OCI-LY7 (cell line): ENCODE measurements at regions not wholly inside any gene's neighbourhood (a gene's known extent, or its start where the extent isn't known, plus 50 kb on each side); places are given as distances from the start of the nearest gene placed in this dataset.

Experiments used
- BruUV-seq: library from RNA; stranded (reverse); fragments of 400-500 nt; replicated peaks from 2 replicates; lab custom pipeline; 2021; lab: Mats Ljungman, UMichigan
- CTCF ChIA-PET: fragments of 300-600 bp; sonication (Branson Sonifier 250); formaldehyde crosslinking; loops from one replicate; lab custom pipeline; 2022; ENCODE audit warnings: antibody characterized with exemption; ENCODE audit not compliant: unreplicated experiment; lab: Charles Lee
- POLR2A ChIA-PET: fragments of 300-600 bp; sonication (Branson Sonifier 250); formaldehyde crosslinking; loops from one replicate; lab custom pipeline; 2022; ENCODE audit warnings: antibody characterized with exemption; lab: Charles Lee
- DNase-seq: peaks from one replicate; pipeline ENCODE4 v3.0.0-alpha.2; 2015; ENCODE audit warnings: low spot score
- H2AFZ ChIP-seq: fragments of 200-600 bp; sonication (generic), shearing (Covaris generic); 2 replicates; pipeline ENCODE4 v1.6.1; 2014; ENCODE audit warnings: mild to moderate bottlenecking, antibody characterized with exemption, low read length, moderate library complexity
- H3K27ac ChIP-seq: fragments of 200-600 bp; sonication (generic); 2 replicates; pipeline ENCODE4 v1.5.1; 2014; ENCODE audit warnings: mixed run types, low read depth, mild to moderate bottlenecking, moderate library complexity, low read length, inconsistent platforms; ENCODE audit not compliant: poor library complexity, severe bottlenecking
- H3K36me3 ChIP-seq: fragments of 200-600 bp; sonication (generic); 2 replicates; pipeline ENCODE4 v1.6.1; 2014; ENCODE audit warnings: mild to moderate bottlenecking, antibody characterized with exemption, low read length, moderate library complexity, mixed read lengths; ENCODE audit not compliant: insufficient read depth
- H3K4me1 ChIP-seq: fragments of 200-600 bp; sonication (generic); 2 replicates; pipeline ENCODE4 v1.5.1; 2014; ENCODE audit warnings: mild to moderate bottlenecking, low read length; ENCODE audit not compliant: insufficient read depth, poor library complexity, severe bottlenecking
- H3K4me2 ChIP-seq: fragments of 200-600 bp; sonication (generic); 2 replicates; pipeline ENCODE4 v1.6.1; 2014; ENCODE audit warnings: mild to moderate bottlenecking, low read length
- H3K4me3 ChIP-seq: fragments of 200-600 bp; sonication (generic); 2 replicates; pipeline ENCODE4 v1.5.1; 2014; ENCODE audit warnings: mild to moderate bottlenecking, low read depth, low read length; ENCODE audit not compliant: poor library complexity, severe bottlenecking
- H3K79me2 ChIP-seq: fragments of 200-600 bp; sonication (generic); 2 replicates; pipeline ENCODE4 v1.6.1; 2016; ENCODE audit warnings: low read depth, mild to moderate bottlenecking, low read length, moderate library complexity, mixed read lengths; ENCODE audit not compliant: insufficient read depth
- H3K9me2 ChIP-seq: fragments of 200-600 bp; sonication (generic); 2 replicates; pipeline ENCODE4 v1.6.1; 2016; ENCODE audit warnings: mild to moderate bottlenecking, low read length, mixed read lengths; ENCODE audit not compliant: insufficient read depth
- H3K9me3 ChIP-seq: fragments of 200-600 bp; sonication (generic); 2 replicates; pipeline ENCODE4 v1.6.1; 2014; ENCODE audit warnings: mild to moderate bottlenecking, mixed run types, low read length, mixed read lengths
- H4K20me1 ChIP-seq: fragments of 200-600 bp; sonication (generic); 2 replicates; pipeline ENCODE4 v1.6.1; 2014; ENCODE audit warnings: mild to moderate bottlenecking, antibody characterized with exemption, low read length, moderate library complexity, mixed read lengths; ENCODE audit not compliant: insufficient read depth
- CTCF ChIP-seq: fragments of 200-600 bp; sonication (generic); conservative IDR thresholded peaks from 2 replicates; pipeline ENCODE4 v1.5.1; 2014; ENCODE audit warnings: mild to moderate bottlenecking, antibody characterized with exemption, low read length, moderate library complexity, mixed read lengths
- EZH2phosphoT487 ChIP-seq: fragments of 200-600 bp; sonication (generic); IDR thresholded peaks from 2 replicates; pipeline ENCODE4 v1.6.1; 2018; ENCODE audit warnings: low read depth, borderline replicate concordance, mild to moderate bottlenecking, mixed run types, antibody characterized with exemption, low read length, moderate library complexity, mixed read lengths
- intact Hi-C: fragments of 100-400 bp; cut with micrococcal nuclease; formaldehyde crosslinking; loops from one replicate; pipeline ENCODE4 v1.10.0; 2022; ENCODE audit not compliant: unreplicated experiment

DNA sequence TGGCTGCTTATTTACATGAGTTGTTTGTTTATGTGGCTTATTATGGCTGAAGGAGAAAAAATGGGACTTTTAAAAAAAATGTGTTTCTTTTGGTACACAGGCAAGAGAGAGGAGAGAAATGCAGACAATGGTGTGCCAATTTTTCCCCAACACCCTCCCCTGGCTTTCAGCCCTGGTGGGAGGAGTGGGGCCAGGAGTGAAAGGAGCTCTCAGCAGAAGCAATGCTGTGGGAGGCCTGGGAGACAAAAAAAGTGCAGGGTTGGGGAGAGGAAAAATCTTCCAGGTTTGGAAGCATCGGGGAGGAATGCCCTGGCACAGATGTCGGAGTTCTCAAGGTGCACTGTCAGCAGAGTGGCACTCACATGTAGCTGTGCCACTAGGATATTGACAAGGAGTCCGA is 117.7 kb upstream of the FOXB1 start:
- H3K79me2 ChIP-seq = no peaks in the 10 kb centered on the region
- no peak overlapping the region for H2AFZ ChIP-seq
- no peaks in the 10 kb centered on the region for H4K20me1 ChIP-seq
- no peaks in the 10 kb centered on the region for H3K4me1 ChIP-seq
- CTCF ChIA-PET = no interaction called here
- DNase-seq = no peak
- POLR2A ChIA-PET = interaction anchor here (0.5 kb wide), 1 partner anchor 13 kb away, joined by 3 read pairs; no protein-coding TSS in a partner anchor
- H3K9me2 ChIP-seq = no peaks in the 10 kb centered on the region
- H3K36me3 ChIP-seq = no peaks in the 10 kb centered on the region
- H3K4me2 ChIP-seq = no peak overlapping the region
- intact Hi-C loops = no loop called here
- no TSS peak for BruUV-seq
- TF ChIP-seq EZH2phosphoT487 (no peak), CTCF (no peak)
- no peaks in the 10 kb centered on the region for H3K9me3 ChIP-seq
- no peak overlapping the region for H3K27ac ChIP-seq
- H3K4me3 ChIP-seq = no peak overlapping the region

GRCh38 chr15:59885832-59886231 is 118.3 kb upstream of the FOXB1 start:
- no peak overlapping the region for H3K4me3 ChIP-seq
- H4K20me1 ChIP-seq = no peaks in the 10 kb centered on the region
- intact Hi-C loops = no loop called here
- DNase-seq = no peak
- no peak overlapping the region for H3K4me2 ChIP-seq
- TF ChIP-seq EZH2phosphoT487 = no peak
- no peaks in the 10 kb centered on the region for H3K36me3 ChIP-seq
- no peaks in the 10 kb centered on the region for H3K9me3 ChIP-seq
- ChIA-PET CTCF (interaction anchor here (0.7 kb wide), 1 partner anchor 330 kb away, joined by 3 read pairs; no protein-coding TSS in a partner anchor), POLR2A (interaction anchor here (0.5 kb wide), 1 partner anchor 13 kb away, joined by 3 read pairs; no protein-coding TSS in a partner anchor)
- no peak overlapping the region for H2AFZ ChIP-seq
- H3K9me2 ChIP-seq = no peaks in the 10 kb centered on the region
- H3K27ac ChIP-seq = no peak overlapping the region
- no peaks in the 10 kb centered on the region for H3K4me1 ChIP-seq
- no TSS peak for BruUV-seq
- no peaks in the 10 kb centered on the region for H3K79me2 ChIP-seq

- no TSS peak for BruUV-seq
- ChIA-PET POLR2A (no interaction called here), CTCF (no interaction called here)
- H3K4me1 ChIP-seq = no peaks in the 10 kb centered on the region
- H3K9me2 ChIP-seq = no peaks in the 10 kb centered on the region
- no peaks in the 10 kb centered on the region for H3K9me3 ChIP-seq
- H4K20me1 ChIP-seq = no peaks in the 10 kb centered on the region
- no peak for TF ChIP-seq EZH2phosphoT487
- no peak for TF ChIP-seq CTCF
- no peaks in the 10 kb centered on the region for H3K79me2 ChIP-seq
- no peak overlapping the region for H3K27ac ChIP-seq
- no peak overlapping the region for H3K4me3 ChIP-seq
- DNase-seq = no peak
- no peak overlapping the region for H2AFZ ChIP-seq
- no peak overlapping the region for H3K4me2 ChIP-seq
- intact Hi-C loops = no loop called here
- H3K36me3 ChIP-seq = no peaks in the 10 kb centered on the region
These were observed 124.4 kb upstream of the FOXB1 start for GRCh38 chr15:59879506-59880265.
